HFF-Myc (cell line): ENCODE measurements at regions not wholly inside any gene's neighbourhood (a gene's known extent, or its start where the extent isn't known, plus 50 kb on each side); places are given as distances from the start of the nearest gene placed in this dataset.
"Not testable (repeated sequence)": the region's sequence is repeated elsewhere in the genome, so short reads cannot be mapped to it uniquely, and the experiment has no call there.

ENCODE experiments used
- DNase-seq: peaks from one replicate; pipeline ENCODE4 v3.0.0-alpha.2; 2011; ENCODE audit warnings: low read depth; ENCODE audit errors: extremely low read depth
- H3K4me3 ChIP-seq: replicated peaks from 2 replicates; pipeline ENCODE4 v1.5.1; 2011; ENCODE audit warnings: low read depth, mild to moderate bottlenecking, control low read depth, low read length
- CTCF ChIP-seq: IDR thresholded peaks from 2 replicates; pipeline ENCODE4 v1.5.1; 2012; ENCODE audit warnings: mild to moderate bottlenecking, low read depth, low read length, control low read depth; ENCODE audit errors: missing control alignments

DNA sequence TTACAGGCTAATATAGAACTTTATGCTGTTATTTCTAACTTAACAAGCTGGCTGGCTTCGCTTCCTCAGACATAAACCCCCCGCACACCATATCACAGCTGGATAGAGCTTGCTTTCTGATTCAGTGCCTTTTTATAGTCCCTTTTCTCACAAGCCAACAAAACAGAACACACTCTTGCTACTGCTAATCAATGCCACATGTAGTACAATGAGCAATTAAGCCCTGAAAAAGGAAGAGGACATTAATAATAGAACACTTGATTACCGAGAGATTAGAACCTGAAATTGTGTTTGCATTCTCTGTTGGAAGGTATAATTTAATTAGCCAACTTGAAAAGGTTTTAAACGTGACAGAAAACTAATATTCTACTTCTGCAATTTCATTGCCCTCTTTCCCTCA lies 267.7 kb upstream of the CYRIA start:
- TF ChIP-seq CTCF = no peak
- DNase-seq = no peak
- H3K4me3 ChIP-seq = no peak overlapping the region

- no peak for TF ChIP-seq CTCF
- no peak overlapping the region for H3K4me3 ChIP-seq
- no peak for DNase-seq
Measured at GRCh38 chr2:16932826-16933225, 267.2 kb upstream of the CYRIA start.

GRCh38 chr2:16931441-16931840 lies 265.8 kb upstream of the CYRIA start:
- no peak overlapping the region for H3K4me3 ChIP-seq
- DNase-seq = no peak
- no peak for TF ChIP-seq CTCF

- no peak for TF ChIP-seq CTCF
Measured at GRCh38 chr2:16927398-16927797, 261.8 kb upstream of the CYRIA start.

DNA sequence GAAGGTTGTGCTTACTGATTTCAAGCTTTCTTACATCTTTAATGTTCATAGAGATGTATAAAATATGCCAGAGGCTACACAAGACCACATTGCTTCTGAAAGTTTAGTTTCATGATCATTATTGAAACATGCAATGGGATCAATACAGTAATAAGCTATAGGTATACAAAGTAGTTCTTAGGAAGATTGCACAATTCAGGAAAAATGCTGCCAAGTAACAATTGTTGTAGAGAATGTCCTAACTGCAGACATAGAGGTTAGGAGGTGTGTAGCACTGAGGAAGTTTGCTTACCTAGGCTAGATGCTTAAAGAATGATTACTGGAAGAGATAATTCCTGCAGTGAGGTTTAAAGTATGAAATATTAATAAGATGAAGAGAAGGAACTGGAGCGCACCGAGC lies 259.5 kb upstream of the CYRIA start:
- no peak overlapping the region for H3K4me3 ChIP-seq
- DNase-seq = no peak
- no peak for TF ChIP-seq CTCF

More at GRCh38 chr2:16927398-16927797, 261.8 kb upstream of the CYRIA start:
- DNase-seq = no peak
- no peak overlapping the region for H3K4me3 ChIP-seq

GRCh38 chr2:16915341-16915755 lies 249.7 kb upstream of the CYRIA start:
- DNase-seq, H3K4me3 ChIP-seq: not testable (repeated sequence)

DNA sequence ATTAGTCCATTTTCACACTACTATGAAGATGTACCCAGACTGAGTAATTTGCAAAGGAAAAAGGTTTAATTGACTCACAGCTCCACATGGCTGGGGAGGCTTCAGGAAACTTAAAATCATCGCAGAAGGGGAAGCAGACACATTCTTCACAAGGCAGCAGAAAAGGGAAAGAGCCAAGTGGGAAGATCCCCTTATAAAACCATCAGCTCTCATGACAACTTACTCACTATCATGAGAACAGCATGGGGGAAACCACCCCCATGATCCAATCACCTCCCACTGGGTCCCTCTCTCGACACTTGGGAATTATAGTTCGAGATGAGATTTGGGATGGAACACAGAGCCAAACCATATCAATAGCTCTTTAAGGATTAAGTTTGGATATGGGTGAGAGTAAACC lies 246.1 kb upstream of the CYRIA start:
- no peak overlapping the region for H3K4me3 ChIP-seq
- DNase-seq = no peak
- no peak for TF ChIP-seq CTCF

DNA sequence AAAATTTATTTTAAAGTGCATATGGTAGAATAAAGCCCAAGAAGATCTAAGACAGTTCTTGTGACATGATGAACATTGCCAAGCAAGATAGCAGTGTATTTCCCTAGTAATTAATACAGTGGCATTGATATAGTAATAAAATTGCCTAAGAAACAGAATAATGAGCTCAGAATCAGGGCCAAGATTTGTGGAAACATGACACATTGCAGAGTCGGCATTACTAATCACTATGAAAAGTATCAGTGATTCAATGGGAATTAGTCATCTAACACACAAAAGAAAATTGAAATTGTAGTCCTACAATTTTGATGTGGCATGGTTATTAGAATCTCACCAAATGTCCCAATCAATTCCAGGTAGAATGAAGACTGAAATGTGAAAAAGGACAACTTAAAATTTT lies 243.0 kb upstream of the CYRIA start:
- DNase-seq = no peak
- no peak for TF ChIP-seq CTCF
- H3K4me3 ChIP-seq = no peak overlapping the region
